ENCODE measurements at regions not wholly inside any gene's neighbourhood (a gene's known extent, or its start where the extent isn't known, plus 50 kb on each side); places are given as distances from the start of the nearest gene placed in this dataset.

- H3K9me3 ChIP-seq (ENCODE audit: control insufficient read depth, insufficient read depth, low read length): no peaks in the 10 kb centered on the region
- H3K27ac ChIP-seq (ENCODE audit: low read length): no peak overlapping the region
- H3K4me3 ChIP-seq (ENCODE audit: low read length): no peak overlapping the region
- DNase-seq (ENCODE audit: low read depth, low spot score): no peak
- H3K4me1 ChIP-seq (ENCODE audit: control insufficient read depth, insufficient read depth, low read length): no peaks in the 10 kb centered on the region
- no CpG with 5 or more reads among the region's 1 CpG for WGBS (ENCODE audit: insufficient coverage, insufficient read length)
- no peaks in the 10 kb centered on the region for H3K27me3 ChIP-seq (ENCODE audit: control insufficient read depth, insufficient read depth, low read length)
- H3K36me3 ChIP-seq (ENCODE audit: control insufficient read depth, insufficient read depth, low read length): no peaks in the 10 kb centered on the region
Observed at GRCh38 chr5:158080112-158080511, 221.2 kb upstream of the CLINT1 start.

- Histone ChIP-seq H3K9me3 (ENCODE audit: control insufficient read depth, insufficient read depth, low read length) (no peaks in the 10 kb centered on the region), H3K36me3 (ENCODE audit: control insufficient read depth, insufficient read depth, low read length) (no peaks in the 10 kb centered on the region), H3K4me3 (ENCODE audit: low read length) (no peak overlapping the region), H3K27me3 (ENCODE audit: control insufficient read depth, insufficient read depth, low read length) (no peaks in the 10 kb centered on the region), H3K4me1 (ENCODE audit: control insufficient read depth, insufficient read depth, low read length) (no peaks in the 10 kb centered on the region), H3K27ac (ENCODE audit: low read length) (no peak overlapping the region)
- no peak for DNase-seq (ENCODE audit: low read depth, low spot score)
- no CpG with 5 or more reads among the region's 5 CpGs for WGBS (ENCODE audit: insufficient coverage, insufficient read length)
Observed at GRCh38 chr5:158079097-158079496, 220.2 kb upstream of the CLINT1 start.

- WGBS (ENCODE audit: insufficient coverage, insufficient read length): 100% methylated on average over 2 of the region's 12 CpGs
- Histone ChIP-seq H3K4me1 (ENCODE audit: control insufficient read depth, insufficient read depth, low read length) (no peaks in the 10 kb centered on the region), H3K27me3 (ENCODE audit: control insufficient read depth, insufficient read depth, low read length) (no peaks in the 10 kb centered on the region), H3K27ac (ENCODE audit: low read length) (no peak overlapping the region), H3K36me3 (ENCODE audit: control insufficient read depth, insufficient read depth, low read length) (no peaks in the 10 kb centered on the region), H3K4me3 (ENCODE audit: low read length) (no peak overlapping the region), H3K9me3 (ENCODE audit: control insufficient read depth, insufficient read depth, low read length) (no peaks in the 10 kb centered on the region)
- peak; percentile 35 for DNase-seq (ENCODE audit: low read depth, low spot score)
Observed at GRCh38 chr5:158074992-158075769, 216.2 kb upstream of the CLINT1 start.

- Histone ChIP-seq H3K4me1 (ENCODE audit: control insufficient read depth, insufficient read depth, low read length) (no peaks in the 10 kb centered on the region), H3K4me3 (ENCODE audit: low read length) (no peak overlapping the region), H3K27me3 (ENCODE audit: control insufficient read depth, insufficient read depth, low read length) (no peaks in the 10 kb centered on the region), H3K27ac (ENCODE audit: low read length) (no peak overlapping the region), H3K9me3 (ENCODE audit: control insufficient read depth, insufficient read depth, low read length) (no peaks in the 10 kb centered on the region), H3K36me3 (ENCODE audit: control insufficient read depth, insufficient read depth, low read length) (no peaks in the 10 kb centered on the region)
- DNase-seq (ENCODE audit: low read depth, low spot score): no peak
- WGBS (ENCODE audit: insufficient coverage, insufficient read length): no CpG with 5 or more reads among the region's 2 CpGs
Observed at GRCh38 chr5:158074597-158074991, 215.6 kb upstream of the CLINT1 start.

- no peaks in the 10 kb centered on the region for H3K27me3 ChIP-seq (ENCODE audit: control insufficient read depth, insufficient read depth, low read length)
- H3K9me3 ChIP-seq (ENCODE audit: control insufficient read depth, insufficient read depth, low read length): no peaks in the 10 kb centered on the region
- no peak overlapping the region for H3K27ac ChIP-seq (ENCODE audit: low read length)
- no peak overlapping the region for H3K4me3 ChIP-seq (ENCODE audit: low read length)
- DNase-seq (ENCODE audit: low read depth, low spot score): no peak
- no peaks in the 10 kb centered on the region for H3K36me3 ChIP-seq (ENCODE audit: control insufficient read depth, insufficient read depth, low read length)
- no peaks in the 10 kb centered on the region for H3K4me1 ChIP-seq (ENCODE audit: control insufficient read depth, insufficient read depth, low read length)
- no CpG with 5 or more reads among the region's 1 CpG for WGBS (ENCODE audit: insufficient coverage, insufficient read length)
Observed at GRCh38 chr5:158070859-158071258, 211.9 kb upstream of the CLINT1 start.

GRCh38 chr5:158069838-158070237 is 210.9 kb upstream of the CLINT1 start:
- H3K4me3 ChIP-seq (ENCODE audit: low read length): no peak overlapping the region
- no peaks in the 10 kb centered on the region for H3K36me3 ChIP-seq (ENCODE audit: control insufficient read depth, insufficient read depth, low read length)
- WGBS (ENCODE audit: insufficient coverage, insufficient read length): no CpG with 5 or more reads among the region's 2 CpGs
- H3K4me1 ChIP-seq (ENCODE audit: control insufficient read depth, insufficient read depth, low read length): no peaks in the 10 kb centered on the region
- H3K27ac ChIP-seq (ENCODE audit: low read length): no peak overlapping the region
- no peaks in the 10 kb centered on the region for H3K27me3 ChIP-seq (ENCODE audit: control insufficient read depth, insufficient read depth, low read length)
- DNase-seq (ENCODE audit: low read depth, low spot score): no peak
- no peaks in the 10 kb centered on the region for H3K9me3 ChIP-seq (ENCODE audit: control insufficient read depth, insufficient read depth, low read length)

- Histone ChIP-seq H3K9me3 (ENCODE audit: control insufficient read depth, insufficient read depth, low read length) (no peaks in the 10 kb centered on the region), H3K27me3 (ENCODE audit: control insufficient read depth, insufficient read depth, low read length) (no peaks in the 10 kb centered on the region), H3K4me3 (ENCODE audit: low read length) (no peak overlapping the region), H3K36me3 (ENCODE audit: control insufficient read depth, insufficient read depth, low read length) (no peaks in the 10 kb centered on the region), H3K4me1 (ENCODE audit: control insufficient read depth, insufficient read depth, low read length) (no peaks in the 10 kb centered on the region), H3K27ac (ENCODE audit: low read length) (no peak overlapping the region)
- no peak for DNase-seq (ENCODE audit: low read depth, low spot score)
- WGBS (ENCODE audit: insufficient coverage, insufficient read length): no CpG with 5 or more reads among the region's 4 CpGs
Observed at GRCh38 chr5:158068964-158069363, 210.0 kb upstream of the CLINT1 start.

GRCh38 chr5:158066076-158066475 is 207.1 kb upstream of the CLINT1 start:
- H3K27ac ChIP-seq (ENCODE audit: low read length): no peak overlapping the region
- no peaks in the 10 kb centered on the region for H3K36me3 ChIP-seq (ENCODE audit: control insufficient read depth, insufficient read depth, low read length)
- H3K9me3 ChIP-seq (ENCODE audit: control insufficient read depth, insufficient read depth, low read length): no peaks in the 10 kb centered on the region
- DNase-seq (ENCODE audit: low read depth, low spot score): no peak
- H3K4me3 ChIP-seq (ENCODE audit: low read length): no peak overlapping the region
- no peaks in the 10 kb centered on the region for H3K4me1 ChIP-seq (ENCODE audit: control insufficient read depth, insufficient read depth, low read length)
- WGBS (ENCODE audit: insufficient coverage, insufficient read length): no CpG with 5 or more reads among the region's 1 CpG
- H3K27me3 ChIP-seq (ENCODE audit: control insufficient read depth, insufficient read depth, low read length): no peaks in the 10 kb centered on the region

GRCh38 chr5:158064334-158065123 is 205.6 kb upstream of the CLINT1 start:
- Histone ChIP-seq H3K27ac (ENCODE audit: low read length) (no peak overlapping the region), H3K4me3 (ENCODE audit: low read length) (no peak overlapping the region), H3K36me3 (ENCODE audit: control insufficient read depth, insufficient read depth, low read length) (no peaks in the 10 kb centered on the region), H3K9me3 (ENCODE audit: control insufficient read depth, insufficient read depth, low read length) (no peaks in the 10 kb centered on the region), H3K27me3 (ENCODE audit: control insufficient read depth, insufficient read depth, low read length) (no peaks in the 10 kb centered on the region), H3K4me1 (ENCODE audit: control insufficient read depth, insufficient read depth, low read length) (no peaks in the 10 kb centered on the region)
- no CpG with 5 or more reads among the region's 5 CpGs for WGBS (ENCODE audit: insufficient coverage, insufficient read length)
- no peak for DNase-seq (ENCODE audit: low read depth, low spot score)

GRCh38 chr5:158063052-158063451 is 204.1 kb upstream of the CLINT1 start:
- DNase-seq (ENCODE audit: low read depth, low spot score): no peak
- Histone ChIP-seq H3K4me1 (ENCODE audit: control insufficient read depth, insufficient read depth, low read length) (no peaks in the 10 kb centered on the region; the same call in 1 of the 2 replicates), H3K36me3 (ENCODE audit: control insufficient read depth, insufficient read depth, low read length) (no peaks in the 10 kb centered on the region), H3K9me3 (ENCODE audit: control insufficient read depth, insufficient read depth, low read length) (no peaks in the 10 kb centered on the region), H3K27ac (ENCODE audit: low read length) (no peak overlapping the region), H3K27me3 (ENCODE audit: control insufficient read depth, insufficient read depth, low read length) (no peaks in the 10 kb centered on the region), H3K4me3 (ENCODE audit: low read length) (no peak overlapping the region)
- no CpG with 5 or more reads among the region's 1 CpG for WGBS (ENCODE audit: insufficient coverage, insufficient read length)

All from iPS DF 6.9 (cell line).